ENCODE measurements at regions not wholly inside any gene's neighbourhood (a gene's known extent, or its start where the extent isn't known, plus 50 kb on each side); places are given as distances from the start of the nearest gene placed in this dataset.
"Not testable (repeated sequence)": the region's sequence is repeated elsewhere in the genome, so short reads cannot be mapped to it uniquely, and the experiment has no call there.

DNA sequence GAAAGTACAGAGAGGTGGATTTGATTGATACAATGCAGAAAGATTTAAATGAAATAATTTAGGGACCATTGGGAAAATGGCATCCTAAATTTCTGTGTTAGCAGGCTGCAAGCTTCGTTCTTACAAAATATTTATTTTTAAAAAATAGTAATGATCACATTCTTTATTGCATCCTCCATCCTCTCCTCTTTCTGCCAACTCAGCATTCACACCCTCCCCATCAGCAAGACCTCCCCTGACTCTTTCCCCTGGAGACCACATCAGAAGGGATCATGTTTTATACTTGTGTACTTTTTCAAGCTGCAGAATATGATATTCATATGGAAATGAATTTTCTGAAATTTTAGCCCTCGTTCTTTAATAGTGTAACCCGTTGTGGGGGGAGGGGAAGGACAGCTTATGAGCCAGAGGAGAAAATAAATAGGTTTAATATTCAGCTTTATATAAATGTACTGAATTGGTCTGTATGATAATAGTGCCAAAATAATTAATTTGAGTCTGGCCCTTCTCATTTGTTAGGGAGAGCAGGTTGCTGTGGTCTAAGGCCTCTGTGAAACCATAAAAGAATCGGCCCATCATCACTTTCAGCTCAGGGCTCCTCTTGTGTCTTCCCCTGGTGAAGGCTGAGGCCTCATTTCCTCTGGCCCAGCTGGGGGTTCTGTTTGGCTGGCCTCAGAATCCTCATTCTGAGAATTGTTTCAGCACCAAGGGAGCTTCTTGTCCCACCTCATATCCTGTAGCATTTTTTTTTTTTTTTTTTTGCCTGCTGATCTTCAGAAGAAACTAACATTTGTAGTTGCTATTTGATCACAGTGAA, 330.8 kb downstream of the TXNL1 start:
- no peak for DNase-seq

DNA sequence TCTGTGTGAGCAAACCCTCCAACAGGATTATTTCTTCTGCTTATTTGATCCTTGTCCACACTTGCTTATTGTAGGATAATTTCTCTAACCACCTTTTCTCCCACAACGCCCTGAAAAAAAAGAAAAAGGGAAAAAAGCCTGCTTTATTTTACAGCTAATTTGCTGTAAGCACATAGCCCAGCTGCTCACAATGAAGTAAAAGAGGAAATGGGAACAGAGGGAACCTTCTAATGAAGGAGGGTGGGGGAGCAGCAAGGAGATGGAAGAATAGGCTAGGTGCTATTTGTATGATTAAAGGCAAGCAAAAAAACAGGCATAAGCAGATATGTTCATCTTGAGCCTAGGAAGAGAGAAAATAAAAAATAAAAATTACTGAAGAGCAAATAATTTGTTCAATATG, 331.6 kb downstream of the TXNL1 start:
- no peak for DNase-seq

DNA sequence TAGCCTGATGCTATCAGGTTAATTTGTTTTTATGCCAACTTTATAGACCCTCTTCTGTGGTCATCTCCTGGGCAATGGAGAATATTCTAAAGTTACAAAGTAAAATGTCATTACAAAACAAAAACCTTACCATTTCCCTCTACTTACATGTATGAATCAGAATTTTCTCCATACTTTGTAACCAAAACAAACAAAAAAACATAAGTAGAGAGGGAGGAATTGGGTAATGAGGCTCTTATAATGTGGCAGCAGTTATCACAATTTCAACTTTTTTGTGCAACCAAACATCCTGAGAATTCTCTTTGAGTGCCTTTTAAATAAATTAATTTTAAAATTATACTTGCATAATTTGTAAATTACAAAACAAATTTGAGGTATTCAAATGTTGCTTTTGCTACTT, 332.8 kb downstream of the TXNL1 start:
- no peak for DNase-seq

DNA sequence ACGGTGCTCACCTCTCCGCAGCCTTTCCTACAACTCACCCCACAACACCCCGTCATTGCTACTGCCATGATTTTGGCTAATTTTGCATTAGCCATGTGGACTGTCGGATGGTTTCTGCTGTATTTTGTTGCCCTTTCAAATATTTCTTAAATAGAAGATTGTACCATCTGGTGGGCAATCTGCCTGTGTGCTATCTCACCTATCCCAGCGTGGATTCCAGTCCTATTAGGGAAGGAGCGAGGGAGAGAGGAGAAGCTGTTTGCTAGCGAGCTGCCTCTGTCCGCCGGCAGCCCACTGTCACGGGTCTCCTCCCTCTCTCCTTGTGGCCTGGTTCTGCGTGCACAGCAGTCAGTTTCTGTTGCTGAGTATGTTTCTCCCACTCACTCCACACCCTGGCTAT, 336.2 kb downstream of the TXNL1 start:
- no peak for DNase-seq

DNA sequence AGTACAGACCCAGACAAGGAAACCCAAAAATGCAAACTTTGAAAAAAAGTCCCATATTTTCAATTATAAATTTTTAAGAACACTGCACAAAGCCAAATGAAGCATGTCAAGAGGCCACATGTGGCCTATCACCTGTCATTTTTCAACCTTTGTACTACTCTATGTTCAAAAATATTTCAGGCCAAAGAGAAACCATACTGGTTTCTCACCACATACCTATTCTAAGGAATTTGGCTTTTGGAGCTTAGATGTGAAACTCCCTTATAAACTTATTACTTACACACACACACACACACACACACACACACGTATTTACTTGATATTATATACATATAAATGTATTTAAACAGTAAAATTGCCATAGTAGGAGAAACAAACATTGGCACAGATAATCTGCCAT, 338.7 kb downstream of the TXNL1 start:
- DNase-seq: no peak

DNA sequence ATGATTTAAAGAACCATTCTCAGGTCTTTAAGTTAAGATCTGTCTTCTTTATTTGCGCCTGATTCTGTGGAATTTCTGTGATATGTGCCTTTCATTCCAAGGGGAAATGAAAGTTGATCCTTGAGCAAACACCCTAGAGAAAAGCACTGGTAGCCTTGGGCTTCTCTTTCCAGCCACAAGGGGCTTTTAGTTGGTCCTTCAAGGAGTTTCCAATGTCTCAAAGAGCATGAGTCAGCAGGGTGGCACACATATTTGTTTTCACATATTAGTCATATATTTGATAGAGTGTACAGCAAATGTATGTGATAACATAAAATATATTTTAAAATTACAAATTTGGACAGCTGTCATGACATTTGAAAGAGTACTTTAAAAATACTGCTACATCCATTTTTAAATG, 339.5 kb downstream of the TXNL1 start:
- peak; percentile 12 for DNase-seq

DNA sequence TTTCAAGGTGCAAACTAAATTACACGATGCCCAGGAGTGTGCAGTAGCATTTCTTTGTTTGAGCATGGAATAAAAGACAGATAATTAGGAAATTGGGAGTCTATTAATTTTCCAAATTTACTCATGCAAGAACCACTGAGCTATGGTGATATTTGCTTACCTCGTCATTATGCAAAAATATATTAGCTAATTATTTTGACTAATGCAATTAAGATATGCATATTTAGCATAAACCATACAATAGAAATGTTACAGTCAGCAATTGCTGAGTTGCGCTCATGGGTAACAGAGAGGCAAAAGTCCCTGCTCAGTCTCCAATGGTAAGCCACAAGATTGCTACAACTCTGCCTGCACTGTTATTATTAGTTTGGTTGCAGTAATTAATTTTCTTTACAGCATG, 342.0 kb downstream of the TXNL1 start:
- no peak for DNase-seq

DNA sequence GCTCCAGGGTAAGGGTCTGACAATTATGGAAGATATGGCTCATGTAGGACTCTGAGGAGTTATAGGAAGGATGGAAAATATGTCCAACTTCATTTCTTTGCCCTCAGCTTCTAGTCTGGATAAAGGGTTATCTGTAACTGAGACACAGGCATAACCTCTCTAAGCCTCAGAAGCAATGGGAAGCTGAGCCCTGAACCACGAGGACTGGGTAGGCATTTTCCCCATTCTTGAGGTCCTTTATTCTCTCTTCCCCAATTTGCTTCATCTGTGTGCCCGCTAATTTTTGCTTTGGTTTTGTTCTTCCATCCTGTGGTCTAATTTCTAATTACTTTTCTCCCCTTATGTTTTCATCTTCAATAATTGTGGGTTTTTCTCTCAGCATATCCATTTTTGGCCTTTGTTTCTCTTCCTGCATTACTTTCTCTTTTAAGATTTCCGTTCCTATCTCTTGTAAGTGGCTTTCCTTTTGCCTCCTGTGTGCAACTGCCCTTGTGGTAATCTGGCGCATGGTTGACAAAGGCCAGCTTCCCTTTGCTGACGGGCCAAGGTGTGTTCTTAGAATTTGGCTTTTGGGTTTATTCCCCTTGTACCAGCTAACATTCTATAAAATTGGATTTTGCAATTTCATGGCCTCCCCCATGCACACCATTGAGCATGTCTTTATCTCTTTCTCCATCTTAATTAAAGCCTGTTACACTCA, 343.8 kb downstream of the TXNL1 start:
- DNase-seq: no peak

DNA sequence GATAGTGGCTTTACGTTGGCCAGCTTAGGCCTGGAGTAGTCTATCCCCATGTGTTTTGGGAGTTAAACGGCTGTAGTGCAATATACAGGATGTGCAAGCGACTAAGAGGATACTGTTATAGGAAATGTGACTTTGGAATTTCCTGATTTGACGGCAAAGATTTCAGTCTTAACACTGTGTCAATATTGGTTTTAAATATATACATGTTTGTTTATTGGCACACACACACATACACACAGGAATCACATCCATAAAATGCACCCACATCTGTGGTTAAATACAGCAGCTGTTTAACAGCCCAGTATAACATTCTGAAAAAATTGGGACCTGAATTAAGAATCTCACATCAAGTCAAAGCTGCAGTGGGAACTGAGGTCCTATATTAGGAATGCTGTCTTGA, 347.1 kb downstream of the TXNL1 start:
- DNase-seq: no peak

DNA sequence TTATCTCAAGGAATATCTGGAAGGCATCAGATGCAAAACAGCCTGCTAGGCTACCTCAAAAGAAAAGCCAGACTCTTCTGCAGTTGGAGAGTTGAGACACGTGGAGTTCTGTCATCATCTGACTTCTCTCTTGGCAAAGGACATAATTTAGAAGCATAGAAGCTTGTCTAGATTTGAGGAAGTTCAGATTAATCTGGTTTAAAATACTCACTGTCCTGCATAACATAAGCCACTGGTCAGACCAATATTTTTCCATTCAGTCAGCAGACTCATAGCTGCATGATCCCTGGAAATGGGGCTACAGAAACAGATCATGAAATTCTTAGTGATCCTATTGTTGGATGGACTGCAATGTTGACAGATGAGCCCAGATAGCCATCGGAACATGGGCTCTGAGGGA, 349.0 kb downstream of the TXNL1 start:
- peak; percentile 11 for DNase-seq

DNA sequence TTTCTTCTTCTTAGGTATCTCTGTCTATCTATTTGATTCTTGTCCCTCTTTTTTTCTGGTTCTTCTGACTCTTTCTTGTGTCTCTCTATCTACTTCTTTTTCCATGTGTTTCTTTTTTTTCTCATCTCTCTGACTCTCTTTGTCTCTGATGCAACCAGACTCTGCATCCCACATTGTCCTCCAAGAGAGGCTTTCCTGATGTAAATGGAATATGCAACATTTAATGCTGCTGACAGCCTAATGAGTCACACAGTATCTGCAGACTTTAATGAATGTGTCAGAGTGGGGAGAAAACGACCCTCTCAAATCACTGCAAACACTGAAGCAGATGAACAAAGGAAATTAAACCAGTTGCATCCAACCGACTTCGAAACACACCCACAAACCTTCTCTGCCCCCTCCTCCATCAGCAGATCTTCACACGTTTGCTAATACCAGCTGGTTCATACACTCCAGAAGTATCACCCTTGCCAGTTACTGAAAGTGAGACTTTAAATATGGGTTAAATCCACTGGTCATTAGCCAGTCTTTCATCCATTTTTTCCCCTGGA, 351.5 kb downstream of the TXNL1 start:
- no peak for DNase-seq

DNA sequence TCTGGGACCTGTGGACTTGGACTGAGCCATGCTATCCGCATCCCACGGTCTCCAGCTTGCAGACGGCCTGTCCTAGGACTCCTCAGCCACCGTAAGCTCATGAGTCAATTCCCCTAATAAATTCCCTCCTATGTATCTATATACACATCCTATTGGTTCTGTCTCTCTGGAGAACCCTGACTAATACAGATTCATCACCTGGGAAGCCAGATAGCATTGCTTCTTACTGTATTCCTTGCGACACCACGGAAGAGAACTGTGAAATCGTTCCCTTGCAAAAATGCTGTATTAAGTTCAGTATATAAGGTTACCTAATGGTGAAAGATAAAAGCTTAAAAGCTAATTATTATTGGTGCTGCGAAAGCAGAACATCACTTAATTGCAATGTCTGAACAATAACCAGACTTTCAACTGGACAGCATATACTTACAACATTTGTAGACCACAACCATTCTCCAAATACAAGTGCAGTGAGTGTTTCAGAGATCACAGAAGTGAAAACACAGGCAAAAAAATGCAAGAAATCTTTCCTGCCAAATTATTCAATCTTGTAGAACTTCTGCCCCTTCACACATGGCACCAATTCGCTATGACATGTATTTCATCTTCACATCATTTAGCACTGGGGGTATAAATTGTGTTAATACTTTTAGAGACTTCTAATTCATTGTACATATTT, 352.9 kb downstream of the TXNL1 start:
- no peak for DNase-seq

DNA sequence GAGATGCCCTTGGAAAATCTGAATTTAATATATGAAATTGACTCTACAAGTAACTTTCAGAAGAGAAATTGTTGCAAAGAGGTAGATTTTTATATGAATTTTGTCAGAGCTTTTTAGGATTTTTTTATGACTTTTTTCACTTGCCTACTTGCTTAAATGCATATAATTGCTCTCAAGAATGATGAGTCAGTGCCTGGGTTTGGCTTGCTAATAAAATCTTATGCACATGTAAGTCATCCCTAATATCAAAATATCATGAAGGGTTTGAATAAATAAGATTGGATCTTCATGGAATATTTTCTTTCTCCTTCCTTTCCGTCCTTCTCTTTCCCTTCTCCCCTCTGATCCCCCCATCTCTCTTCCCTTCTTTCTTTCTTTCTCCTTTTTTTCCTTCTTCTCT, 354.1 kb downstream of the TXNL1 start:
- DNase-seq: no peak

DNA sequence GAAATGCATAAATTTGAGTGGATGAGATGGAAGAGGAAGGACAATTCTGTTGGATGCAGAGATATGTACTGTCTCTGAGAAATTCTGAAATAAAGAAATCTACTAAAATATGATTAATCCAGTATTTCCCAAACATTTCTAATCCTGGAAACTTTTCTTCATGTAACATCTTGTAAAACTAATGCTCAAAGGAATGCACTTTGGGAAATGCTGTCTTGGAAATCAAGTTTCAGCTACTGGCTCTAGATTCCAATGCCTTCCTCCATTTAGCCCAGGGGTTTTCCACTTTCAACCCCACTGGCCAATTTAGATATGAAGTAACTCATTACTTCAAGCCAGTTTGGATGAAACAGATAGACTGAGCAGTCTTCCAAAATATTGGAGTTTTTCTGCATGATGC, 355.1 kb downstream of the TXNL1 start:
- DNase-seq: no peak

DNA sequence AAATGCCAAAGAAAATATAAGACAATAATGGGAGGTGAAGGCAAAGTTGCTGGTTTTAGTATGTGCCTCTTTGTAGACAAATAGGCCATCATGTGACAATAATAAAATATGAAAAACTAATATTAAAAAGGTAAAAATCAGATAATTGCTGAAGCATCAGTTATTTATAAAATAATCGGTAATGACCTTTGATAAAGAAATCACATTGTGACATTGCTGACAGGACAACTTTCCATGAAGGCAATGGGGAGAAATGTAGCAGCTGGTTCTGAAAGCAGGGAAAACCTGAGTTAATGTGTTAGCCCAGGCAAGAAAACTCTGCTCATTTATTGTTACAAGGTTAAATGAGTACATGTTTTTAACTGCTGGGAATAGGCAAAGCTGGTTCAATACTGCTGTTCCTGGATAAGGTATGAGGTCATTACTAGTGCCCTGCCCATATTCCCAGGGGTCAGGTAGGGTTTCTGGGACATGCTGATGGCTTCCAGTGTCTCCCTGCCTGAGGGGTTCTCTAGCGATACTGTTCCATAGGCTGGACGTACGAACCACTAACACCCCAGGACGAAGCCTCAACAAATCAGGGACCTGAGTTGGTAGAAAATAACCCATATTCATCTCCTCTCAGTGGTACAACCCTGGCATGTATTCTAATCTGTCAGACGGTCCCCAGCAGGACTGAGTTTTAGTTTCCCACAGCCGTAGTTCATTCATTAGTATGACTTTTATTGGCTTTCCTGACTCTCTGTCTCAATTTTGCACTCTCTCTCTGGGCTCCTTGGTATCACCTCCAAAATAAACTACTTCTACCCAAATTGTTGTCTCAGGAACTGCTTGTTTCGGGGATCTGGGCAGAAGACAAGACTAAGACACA, 355.9 kb downstream of the TXNL1 start:
- DNase-seq: no peak

DNA sequence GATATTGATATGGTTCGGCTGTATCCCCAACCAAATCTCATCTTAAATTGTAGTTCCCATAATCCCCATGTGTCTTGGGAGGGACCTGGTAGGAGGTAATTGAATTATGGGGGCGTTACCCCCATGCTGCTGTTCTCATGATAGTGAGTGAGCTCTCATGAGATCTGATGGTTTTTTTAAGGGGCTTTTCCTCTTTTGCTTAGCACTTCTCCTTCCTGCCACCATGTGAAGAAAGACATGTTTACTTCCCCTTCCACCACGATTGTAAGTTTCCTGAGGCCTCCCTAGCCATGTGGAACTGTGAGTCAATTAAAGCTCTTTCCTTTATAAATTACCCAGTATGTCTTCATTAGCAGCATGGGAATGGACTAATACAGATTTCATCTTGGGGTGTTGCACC, 358.6 kb downstream of the TXNL1 start:
- not testable (repeated sequence) for DNase-seq

DNA sequence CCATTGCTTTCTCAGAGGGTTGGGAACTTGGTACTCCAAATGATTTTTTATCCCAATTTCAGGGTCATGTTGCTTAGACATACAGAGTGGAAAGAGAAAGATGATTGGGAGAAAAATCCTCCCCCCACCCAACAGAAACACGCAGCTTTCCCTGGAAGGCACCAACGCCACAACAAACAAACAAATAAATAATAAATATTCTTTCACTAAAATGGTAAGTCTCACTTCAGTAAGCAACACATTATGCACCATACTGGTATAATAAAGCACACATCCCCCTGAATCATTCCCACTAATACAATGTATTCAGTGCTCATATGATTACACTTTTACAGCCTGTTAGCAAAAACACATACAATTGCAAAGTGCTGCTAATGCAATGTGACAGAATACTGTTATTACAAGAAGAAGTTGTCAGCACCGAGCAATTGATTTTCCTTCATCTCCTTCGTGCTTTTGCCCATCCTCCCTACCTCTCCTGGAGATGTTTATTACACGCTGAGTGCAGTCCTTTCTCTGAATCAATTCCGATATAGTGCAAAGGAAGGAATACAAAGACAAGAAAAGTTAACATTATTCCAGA, 359.9 kb downstream of the TXNL1 start:
- DNase-seq: no peak

DNA sequence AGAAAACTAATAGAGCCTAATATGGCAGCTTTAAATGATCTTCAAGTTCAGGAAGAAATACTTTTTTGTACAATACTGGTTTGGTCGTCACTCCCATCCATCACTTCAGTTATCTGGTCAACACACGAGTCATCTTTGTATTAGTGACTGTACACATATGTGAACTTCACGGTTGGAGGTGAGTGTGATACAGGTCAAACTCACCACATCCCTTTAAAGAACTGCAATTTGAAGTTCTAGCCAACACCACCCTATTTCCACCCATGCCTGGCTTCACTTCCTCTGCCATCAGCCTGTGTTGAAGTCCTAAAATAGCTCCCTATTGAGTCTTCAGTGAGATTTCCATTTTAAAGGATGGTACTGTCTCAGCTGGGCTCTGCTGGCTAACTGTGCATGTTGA, 361.9 kb downstream of the TXNL1 start:
- DNase-seq: no peak

DNA sequence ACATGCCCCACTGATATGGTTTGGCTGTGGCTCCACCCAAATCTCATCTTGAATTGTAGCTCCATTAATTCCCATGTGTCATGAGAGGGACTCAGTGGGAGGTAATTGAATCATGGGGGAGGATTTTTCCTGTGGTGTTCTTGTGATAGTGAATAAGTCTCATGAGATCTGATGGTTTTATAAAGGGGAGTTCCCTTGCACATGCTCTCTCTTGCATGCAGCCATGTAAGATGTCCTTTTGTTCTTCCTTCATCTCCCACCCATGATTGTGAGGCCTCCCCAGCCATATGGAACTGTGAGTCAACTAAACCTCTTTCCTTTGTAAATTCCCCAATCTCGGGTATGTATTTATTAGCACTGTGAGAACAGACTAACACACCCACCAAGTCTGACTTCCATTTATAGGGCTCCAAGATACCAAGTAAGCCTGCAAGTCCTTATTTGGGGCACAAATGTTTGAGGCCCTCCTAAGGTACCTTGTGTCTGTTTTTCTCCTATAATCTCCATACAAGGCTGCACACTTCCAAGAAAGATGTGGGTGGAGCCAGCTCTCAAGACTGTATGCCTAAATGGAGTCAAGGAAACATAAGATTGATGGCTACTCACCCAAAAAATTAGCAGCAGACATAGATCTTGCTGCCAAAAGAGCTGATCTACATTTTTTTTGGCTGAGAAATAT, 364.7 kb downstream of the TXNL1 start:
- no peak for DNase-seq

DNA sequence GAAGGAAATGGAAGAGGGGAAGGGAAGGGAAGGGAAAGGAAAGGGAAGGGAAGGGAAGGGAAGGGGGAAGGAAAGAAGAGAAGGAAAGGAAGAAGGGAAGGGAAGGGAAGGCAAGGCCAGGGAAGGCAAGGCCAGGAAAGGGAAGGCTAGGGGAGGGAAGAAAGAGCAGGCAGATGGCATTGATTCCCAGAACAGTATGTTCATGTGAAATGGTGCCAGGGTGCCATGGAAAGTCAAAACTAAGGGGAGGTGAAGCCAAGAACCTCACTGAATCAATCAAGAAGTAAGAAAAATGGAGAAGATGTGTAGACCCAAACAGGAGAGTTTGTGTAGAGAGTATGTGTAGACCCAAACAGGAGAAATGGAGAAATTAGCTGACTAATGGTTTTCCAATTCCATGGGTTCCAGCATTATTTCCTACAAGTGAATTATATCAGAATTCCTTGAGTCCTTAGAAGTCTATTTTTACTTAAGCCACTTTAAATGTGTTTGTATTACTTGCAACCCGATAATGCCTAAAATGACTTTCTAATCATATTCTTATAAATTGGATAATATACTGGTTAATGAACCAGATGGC, 367.6 kb downstream of the TXNL1 start:
- DNase-seq: no peak

DNA sequence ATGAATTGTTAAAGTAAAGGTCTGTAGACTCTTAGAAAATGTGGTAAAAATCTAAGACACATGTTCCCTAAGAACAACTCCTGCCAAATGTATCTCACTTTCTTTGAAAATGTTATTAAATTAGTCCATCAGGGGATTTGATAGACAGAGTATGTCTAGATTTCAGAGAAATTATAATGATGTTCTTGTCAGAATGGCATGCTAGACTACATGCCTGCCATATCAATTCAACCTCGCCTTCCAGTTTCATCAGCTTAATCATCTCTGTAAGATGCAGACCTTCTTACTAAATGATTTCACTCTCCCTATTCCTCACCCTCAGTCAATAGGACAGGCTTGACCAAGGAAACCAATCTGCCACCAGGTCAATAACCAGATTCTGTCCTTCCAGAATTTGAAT, 368.4 kb downstream of the TXNL1 start:
- DNase-seq: no peak
